Mammary epithelial cell (primary cell): ENCODE measurements at regions not wholly inside any gene's neighbourhood (a gene's known extent, or its start where the extent isn't known, plus 50 kb on each side); places are given as distances from the start of the nearest gene placed in this dataset.

Experiments
- EZH2 ChIP-seq: IDR thresholded peaks from 2 replicates; pipeline ENCODE4 v1.6.1; 2012; ENCODE audit warnings: low read length, inconsistent platforms, borderline replicate concordance
- TF ChIP-seq, protein P1 (sequence below), 2 donors: IDR thresholded peaks in 1 of 2; conservative IDR thresholded peaks in 1 of 2; 2 replicates each; pipeline ENCODE4 v1.5.1; 2011 to 2012; ENCODE audit warnings: inconsistent platforms in 2 of 2, low read length in 2 of 2, mild to moderate bottlenecking in 2 of 2, control low read depth in 1 of 2, low read depth in 1 of 2; ENCODE audit not compliant: insufficient read depth in 1 of 2; ENCODE audit errors: extremely low read depth in 1 of 2

DNA sequence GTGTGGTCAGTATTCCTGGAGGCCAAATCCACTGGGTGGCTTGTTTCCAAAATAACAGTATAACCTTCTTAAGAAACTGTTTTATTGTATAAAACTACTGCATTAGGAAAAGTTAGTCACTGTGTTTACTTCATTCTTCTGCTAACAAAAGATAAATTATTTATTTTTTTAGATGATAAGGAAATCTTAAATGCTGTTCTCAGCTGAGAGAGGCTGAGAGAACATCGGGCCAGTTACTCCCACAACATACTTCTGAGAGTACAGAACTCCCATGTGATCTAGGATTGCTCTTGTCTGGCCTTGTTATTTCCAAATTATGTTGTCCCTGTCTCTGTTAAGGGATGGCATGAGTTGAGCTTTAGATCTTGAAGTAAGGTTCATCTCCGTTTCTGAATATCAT is 96.7 kb upstream of the CXADR start:
- TF ChIP-seq, protein P1, sequence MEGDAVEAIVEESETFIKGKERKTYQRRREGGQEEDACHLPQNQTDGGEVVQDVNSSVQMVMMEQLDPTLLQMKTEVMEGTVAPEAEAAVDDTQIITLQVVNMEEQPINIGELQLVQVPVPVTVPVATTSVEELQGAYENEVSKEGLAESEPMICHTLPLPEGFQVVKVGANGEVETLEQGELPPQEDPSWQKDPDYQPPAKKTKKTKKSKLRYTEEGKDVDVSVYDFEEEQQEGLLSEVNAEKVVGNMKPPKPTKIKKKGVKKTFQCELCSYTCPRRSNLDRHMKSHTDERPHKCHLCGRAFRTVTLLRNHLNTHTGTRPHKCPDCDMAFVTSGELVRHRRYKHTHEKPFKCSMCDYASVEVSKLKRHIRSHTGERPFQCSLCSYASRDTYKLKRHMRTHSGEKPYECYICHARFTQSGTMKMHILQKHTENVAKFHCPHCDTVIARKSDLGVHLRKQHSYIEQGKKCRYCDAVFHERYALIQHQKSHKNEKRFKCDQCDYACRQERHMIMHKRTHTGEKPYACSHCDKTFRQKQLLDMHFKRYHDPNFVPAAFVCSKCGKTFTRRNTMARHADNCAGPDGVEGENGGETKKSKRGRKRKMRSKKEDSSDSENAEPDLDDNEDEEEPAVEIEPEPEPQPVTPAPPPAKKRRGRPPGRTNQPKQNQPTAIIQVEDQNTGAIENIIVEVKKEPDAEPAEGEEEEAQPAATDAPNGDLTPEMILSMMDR (conservative IDR thresholded peaks at IDR 0.05 in 1 of 2, IDR thresholded peaks at IDR 0.05 in 1 of 2; ENCODE audit: extremely low read depth in 1 of 2, insufficient read depth in 1 of 2, low read depth in 1 of 2, low read length in 2 of 2) = no peak
- no peak for TF ChIP-seq EZH2
